ENCODE measurements at regions not wholly inside any gene's neighbourhood (a gene's known extent, or its start where the extent isn't known, plus 50 kb on each side); places are given as distances from the start of the nearest gene placed in this dataset.

GRCh38 chr10:43904844-43905243 is 256.2 kb upstream of the ZNF32 start:
- TF ChIP-seq POLR2AphosphoS5 (IDR thresholded peaks at IDR 0.05; ENCODE audit: low read depth, low read length) (no peak), SIN3A (IDR thresholded peaks at IDR 0.05; ENCODE audit: borderline replicate concordance, insufficient read depth, low read length) (no peak), TAF1 (IDR thresholded peaks at IDR 0.05; ENCODE audit: borderline replicate concordance, insufficient read depth, low read length) (no peak)
